ENCODE measurements at regions not wholly inside any gene's neighbourhood (a gene's known extent, or its start where the extent isn't known, plus 50 kb on each side); places are given as distances from the start of the nearest gene placed in this dataset.

DNA sequence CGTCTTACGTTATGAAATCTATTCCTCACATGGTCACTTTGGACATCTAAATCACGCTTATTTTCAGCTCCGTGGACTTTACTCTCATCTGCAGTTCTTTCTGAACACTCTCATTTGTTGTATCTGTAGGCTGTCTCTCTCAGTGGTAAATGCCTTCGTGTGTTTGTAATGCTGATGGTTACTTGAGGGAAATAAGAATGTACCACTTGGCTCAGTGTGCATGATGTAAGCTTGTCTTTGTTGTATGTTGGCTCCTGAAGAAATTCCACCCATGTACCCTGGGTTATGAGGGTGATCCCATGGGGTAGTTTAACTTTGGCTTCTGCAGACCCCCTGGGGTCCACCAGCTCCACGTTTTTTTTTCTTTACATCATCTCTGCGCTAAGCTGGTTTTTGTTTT lies 378.4 kb downstream of the SETD4 start:
- Histone ChIP-seq H3K4me1 (ENCODE audit: control insufficient read depth, insufficient read depth, low read length) (no peaks in the 10 kb centered on the region), H3K27me3 (ENCODE audit: control insufficient read depth, insufficient read depth, low read length) (no peaks in the 10 kb centered on the region), H3K4me3 (ENCODE audit: low read length) (no peak overlapping the region), H3K27ac (ENCODE audit: low read length) (no peak overlapping the region), H3K9me3 (ENCODE audit: control insufficient read depth, insufficient read depth, low read length) (no peaks in the 10 kb centered on the region), H3K36me3 (ENCODE audit: control insufficient read depth, insufficient read depth, low read length) (no peaks in the 10 kb centered on the region)
- WGBS (ENCODE audit: insufficient coverage, insufficient read length) = no CpG with 5 or more reads among the region's 7 CpGs
- no peak for DNase-seq (ENCODE audit: low read depth, low spot score)

DNA sequence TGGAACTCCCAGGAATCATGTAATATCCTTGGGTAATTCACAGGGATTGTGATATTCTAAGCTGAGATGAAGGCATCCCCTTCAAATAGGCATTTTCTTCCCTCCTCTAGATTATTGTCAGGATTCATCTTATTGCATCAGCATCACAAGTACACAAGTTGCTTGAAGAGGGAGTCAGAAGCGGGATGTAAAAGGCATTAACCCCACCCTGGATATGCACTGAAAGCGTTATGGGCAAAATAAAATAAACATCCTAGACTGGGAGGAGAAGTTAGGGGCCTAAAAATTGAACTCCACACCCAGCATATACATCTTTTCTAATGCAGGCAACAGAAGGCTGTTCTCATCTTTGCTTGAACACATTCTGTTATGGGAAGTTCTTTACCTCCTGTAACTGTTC lies 381.2 kb downstream of the SETD4 start:
- no peaks in the 10 kb centered on the region for H3K4me1 ChIP-seq (ENCODE audit: control insufficient read depth, insufficient read depth, low read length)
- no peaks in the 10 kb centered on the region for H3K9me3 ChIP-seq (ENCODE audit: control insufficient read depth, insufficient read depth, low read length)
- no peak for DNase-seq (ENCODE audit: low read depth, low spot score)
- no peak overlapping the region for H3K4me3 ChIP-seq (ENCODE audit: low read length)
- H3K27me3 ChIP-seq (ENCODE audit: control insufficient read depth, insufficient read depth, low read length) = no peaks in the 10 kb centered on the region
- no CpG with 5 or more reads among the region's 2 CpGs for WGBS (ENCODE audit: insufficient coverage, insufficient read length)
- no peaks in the 10 kb centered on the region for H3K36me3 ChIP-seq (ENCODE audit: control insufficient read depth, insufficient read depth, low read length)
- H3K27ac ChIP-seq (ENCODE audit: low read length) = no peak overlapping the region

DNA sequence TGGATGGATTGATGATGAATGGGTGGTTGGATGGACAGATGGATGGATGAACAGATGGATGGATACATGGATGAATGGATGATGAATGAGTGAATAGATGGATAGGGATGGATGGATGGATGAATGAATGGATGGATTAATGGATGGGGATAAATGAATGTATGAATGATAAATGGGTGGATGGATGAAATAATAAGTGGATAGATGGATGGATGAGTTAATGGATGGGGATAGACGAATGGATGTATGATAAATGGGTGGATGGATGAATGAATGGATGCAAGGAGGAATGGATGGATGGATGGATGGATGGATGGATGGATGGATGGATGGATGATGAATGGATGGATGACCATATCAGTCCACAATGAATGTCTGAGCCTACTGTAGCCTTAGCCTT lies 381.9 kb downstream of the SETD4 start:
- H3K36me3 ChIP-seq (ENCODE audit: control insufficient read depth, insufficient read depth, low read length) = no peaks in the 10 kb centered on the region
- no peak for DNase-seq (ENCODE audit: low read depth, low spot score)
- H3K27ac ChIP-seq (ENCODE audit: low read length) = no peak overlapping the region
- no peak overlapping the region for H3K4me3 ChIP-seq (ENCODE audit: low read length)
- no peaks in the 10 kb centered on the region for H3K27me3 ChIP-seq (ENCODE audit: control insufficient read depth, insufficient read depth, low read length)
- no peaks in the 10 kb centered on the region for H3K4me1 ChIP-seq (ENCODE audit: control insufficient read depth, insufficient read depth, low read length)
- 100% methylated on average over 1 of the region's 1 CpG for WGBS (ENCODE audit: insufficient coverage, insufficient read length)
- H3K9me3 ChIP-seq (ENCODE audit: control insufficient read depth, insufficient read depth, low read length) = no peaks in the 10 kb centered on the region

DNA sequence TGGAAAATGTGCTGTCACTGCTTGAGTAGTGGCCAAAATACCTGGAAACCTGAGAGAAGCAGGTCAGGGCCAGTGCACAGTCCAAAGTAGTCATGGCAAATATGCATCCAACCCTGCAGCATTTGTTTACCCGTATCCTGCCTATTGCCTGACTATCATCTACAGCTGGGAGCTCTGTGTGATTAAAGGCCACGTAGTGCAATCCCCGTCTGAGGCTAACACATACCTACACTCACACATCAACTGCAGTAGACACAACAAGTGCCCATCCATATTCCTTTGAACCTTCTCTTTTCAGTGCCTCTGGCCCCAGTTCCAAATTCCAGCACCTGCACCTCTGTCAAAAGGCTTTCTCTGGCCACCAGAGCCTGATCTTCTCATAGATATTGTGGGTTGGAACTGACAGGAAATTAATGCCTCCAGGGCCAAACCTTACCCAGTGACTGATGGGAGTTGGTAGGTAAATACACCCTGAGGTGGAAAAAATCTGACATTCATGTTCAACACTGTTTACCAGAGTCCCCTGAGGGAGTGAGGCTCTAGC lies 383.0 kb downstream of the SETD4 start:
- Histone ChIP-seq H3K27ac (ENCODE audit: low read length) (no peak overlapping the region), H3K36me3 (ENCODE audit: control insufficient read depth, insufficient read depth, low read length) (no peaks in the 10 kb centered on the region), H3K4me3 (ENCODE audit: low read length) (no peak overlapping the region), H3K4me1 (ENCODE audit: control insufficient read depth, insufficient read depth, low read length) (no peaks in the 10 kb centered on the region), H3K9me3 (ENCODE audit: control insufficient read depth, insufficient read depth, low read length) (no peaks in the 10 kb centered on the region), H3K27me3 (ENCODE audit: control insufficient read depth, insufficient read depth, low read length) (no peaks in the 10 kb centered on the region)
- WGBS (ENCODE audit: insufficient coverage, insufficient read length) = no CpG with 5 or more reads among the region's 3 CpGs
- no peak for DNase-seq (ENCODE audit: low read depth, low spot score)

DNA sequence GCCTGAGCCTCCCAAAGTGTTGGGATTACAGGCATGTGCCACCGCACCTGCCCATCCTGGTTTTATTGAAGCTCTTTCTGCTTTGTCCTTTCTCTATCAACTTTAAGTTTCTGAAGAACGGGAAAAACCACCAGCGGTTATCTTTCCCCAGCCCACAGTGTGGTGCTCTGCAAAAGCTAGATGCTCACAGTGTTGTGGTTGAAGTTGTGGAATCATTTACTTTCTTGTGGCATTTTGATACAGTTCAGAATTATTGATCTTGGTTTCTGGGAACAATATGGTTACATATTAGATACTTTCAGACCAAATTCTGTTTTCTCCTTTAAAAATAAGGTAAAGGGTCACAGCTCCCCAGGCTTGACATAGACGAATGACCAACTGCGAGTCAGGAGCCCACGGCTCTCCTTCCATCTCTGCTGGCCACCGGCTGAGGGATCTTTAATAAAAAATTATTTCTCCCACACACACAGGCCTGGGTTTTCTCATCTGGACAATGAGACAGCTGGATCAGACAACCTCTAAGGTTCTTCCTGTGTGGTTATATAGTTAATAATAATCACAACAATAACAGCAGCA lies 385.3 kb downstream of the SETD4 start:
- H3K9me3 ChIP-seq (ENCODE audit: control insufficient read depth, insufficient read depth, low read length) = no peaks in the 10 kb centered on the region
- H3K27ac ChIP-seq (ENCODE audit: low read length) = no peak overlapping the region
- no peak overlapping the region for H3K4me3 ChIP-seq (ENCODE audit: low read length)
- H3K4me1 ChIP-seq (ENCODE audit: control insufficient read depth, insufficient read depth, low read length) = no peaks in the 10 kb centered on the region
- no peaks in the 10 kb centered on the region for H3K36me3 ChIP-seq (ENCODE audit: control insufficient read depth, insufficient read depth, low read length)
- no CpG with 5 or more reads among the region's 7 CpGs for WGBS (ENCODE audit: insufficient coverage, insufficient read length)
- no peaks in the 10 kb centered on the region for H3K27me3 ChIP-seq (ENCODE audit: control insufficient read depth, insufficient read depth, low read length)
- no peak for DNase-seq (ENCODE audit: low read depth, low spot score)

DNA sequence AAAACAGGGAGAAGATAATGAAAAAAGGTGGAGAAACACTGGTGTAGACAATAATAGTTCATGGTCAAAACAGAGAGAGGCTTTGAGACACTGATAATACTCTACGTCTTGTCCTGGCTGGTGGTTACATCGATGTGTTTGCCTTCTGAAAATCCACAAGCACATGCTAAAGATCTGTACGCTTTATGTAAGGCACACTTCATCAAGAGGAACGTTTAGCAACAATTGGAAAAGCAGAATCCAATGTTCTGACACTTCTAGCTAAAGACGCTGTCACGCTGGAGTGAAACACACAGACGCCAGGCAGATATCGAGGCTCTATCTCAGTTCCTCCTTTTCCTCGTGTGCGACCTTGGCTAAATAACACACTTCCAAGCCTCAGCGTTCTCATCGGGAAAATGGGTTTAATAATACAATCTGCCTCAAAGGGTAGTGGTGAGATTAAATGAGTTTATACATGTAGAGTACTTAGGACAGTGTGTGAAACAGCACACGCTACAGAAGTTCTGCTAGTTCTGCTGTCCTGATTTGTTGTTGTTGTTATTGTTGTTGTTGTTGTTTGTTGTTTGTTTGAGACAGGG lies 386.1 kb downstream of the SETD4 start:
- Histone ChIP-seq H3K27me3 (ENCODE audit: control insufficient read depth, insufficient read depth, low read length) (no peaks in the 10 kb centered on the region), H3K4me1 (ENCODE audit: control insufficient read depth, insufficient read depth, low read length) (no peaks in the 10 kb centered on the region), H3K36me3 (ENCODE audit: control insufficient read depth, insufficient read depth, low read length) (no peaks in the 10 kb centered on the region), H3K4me3 (ENCODE audit: low read length) (no peak overlapping the region), H3K9me3 (ENCODE audit: control insufficient read depth, insufficient read depth, low read length) (no peaks in the 10 kb centered on the region), H3K27ac (ENCODE audit: low read length) (no peak overlapping the region)
- no peak for DNase-seq (ENCODE audit: low read depth, low spot score)
- WGBS (ENCODE audit: insufficient coverage, insufficient read length) = no CpG with 5 or more reads among the region's 13 CpGs

DNA sequence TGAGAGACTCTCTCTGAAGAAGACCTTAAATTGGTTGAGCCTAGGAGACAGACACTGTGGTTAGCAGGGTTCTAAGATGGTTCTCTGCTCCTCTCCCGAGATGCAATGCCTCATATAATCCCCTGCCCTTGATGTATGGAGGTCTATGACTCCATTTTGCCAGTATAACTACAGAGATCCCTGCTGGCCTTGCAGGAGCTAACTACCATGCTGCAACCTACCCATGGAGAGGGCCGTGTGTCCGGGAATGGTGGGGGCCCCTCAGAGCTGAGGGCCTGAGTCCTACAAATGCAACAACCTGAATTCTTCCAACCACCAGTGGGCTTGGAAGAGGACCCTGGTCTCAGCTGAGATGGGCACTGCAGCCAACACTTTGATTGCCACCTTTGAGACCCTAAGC lies 388.0 kb downstream of the SETD4 start:
- no CpG with 5 or more reads among the region's 3 CpGs for WGBS (ENCODE audit: insufficient coverage, insufficient read length)
- no peak for DNase-seq (ENCODE audit: low read depth, low spot score)
- Histone ChIP-seq H3K36me3 (ENCODE audit: control insufficient read depth, insufficient read depth, low read length) (no peaks in the 10 kb centered on the region), H3K4me1 (ENCODE audit: control insufficient read depth, insufficient read depth, low read length) (no peaks in the 10 kb centered on the region), H3K27me3 (ENCODE audit: control insufficient read depth, insufficient read depth, low read length) (no peaks in the 10 kb centered on the region), H3K9me3 (ENCODE audit: control insufficient read depth, insufficient read depth, low read length) (no peaks in the 10 kb centered on the region), H3K4me3 (ENCODE audit: low read length) (no peak overlapping the region), H3K27ac (ENCODE audit: low read length) (no peak overlapping the region)

DNA sequence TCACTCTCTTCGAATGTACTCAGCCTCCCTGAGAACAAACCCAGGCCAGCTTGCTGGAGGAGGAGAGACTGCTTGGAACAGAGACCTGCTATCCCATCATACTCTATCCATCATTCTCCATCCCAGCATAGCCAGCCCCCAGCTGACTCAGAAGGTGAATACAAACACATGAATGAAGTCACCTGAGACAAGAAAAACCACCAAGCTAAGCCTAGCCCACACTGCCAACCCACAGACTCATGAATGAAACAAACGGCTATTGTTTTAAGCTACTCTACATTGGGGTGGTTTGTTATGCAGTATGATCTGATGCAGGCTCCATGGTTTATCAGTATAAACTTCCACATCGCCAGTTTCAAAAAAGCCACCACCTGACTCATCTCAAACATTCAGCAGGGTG lies 395.6 kb downstream of the SETD4 start:
- no peaks in the 10 kb centered on the region for H3K4me1 ChIP-seq (ENCODE audit: control insufficient read depth, insufficient read depth, low read length)
- H3K9me3 ChIP-seq (ENCODE audit: control insufficient read depth, insufficient read depth, low read length) = no peaks in the 10 kb centered on the region
- no peak overlapping the region for H3K4me3 ChIP-seq (ENCODE audit: low read length)
- no peak for DNase-seq (ENCODE audit: low read depth, low spot score)
- no peaks in the 10 kb centered on the region for H3K36me3 ChIP-seq (ENCODE audit: control insufficient read depth, insufficient read depth, low read length)
- WGBS (ENCODE audit: insufficient coverage, insufficient read length) = no CpG with 5 or more reads among the region's 3 CpGs
- H3K27me3 ChIP-seq (ENCODE audit: control insufficient read depth, insufficient read depth, low read length) = no peaks in the 10 kb centered on the region
- no peak overlapping the region for H3K27ac ChIP-seq (ENCODE audit: low read length)

DNA sequence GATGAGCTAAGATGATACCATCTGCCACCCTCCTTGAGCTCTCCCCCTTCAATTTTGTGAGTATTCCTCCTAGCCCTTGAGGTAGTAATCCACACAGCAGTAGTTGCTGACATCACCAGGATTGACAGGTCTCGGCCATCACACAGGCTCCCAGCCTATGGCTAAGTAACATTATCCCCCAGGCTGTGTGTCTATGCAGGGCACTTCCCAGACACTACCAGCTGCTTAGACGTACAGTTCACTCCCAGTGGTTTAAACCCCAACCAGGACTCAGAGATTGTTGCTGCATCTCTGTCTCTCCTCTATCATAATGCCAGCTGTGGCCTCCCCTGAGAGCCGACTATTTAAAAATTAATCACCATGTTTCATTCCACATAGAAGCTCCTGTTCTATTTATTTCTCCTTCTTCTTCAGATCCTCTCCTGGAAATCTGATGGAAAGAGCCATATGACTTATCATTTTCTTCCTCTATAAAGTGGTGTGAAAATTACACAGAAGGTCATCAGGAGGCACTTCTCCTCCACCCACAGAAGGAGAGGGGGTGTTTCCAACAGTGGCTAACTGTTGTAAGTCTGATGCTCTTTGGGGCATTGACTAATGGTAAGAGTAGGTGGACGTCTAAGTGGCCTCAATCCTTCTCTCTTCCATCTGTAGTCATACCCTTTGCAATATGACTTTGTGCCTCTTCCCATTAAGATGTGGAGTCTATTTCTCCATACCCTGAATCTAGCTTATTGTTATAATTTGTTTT lies 396.3 kb downstream of the SETD4 start:
- H3K27ac ChIP-seq (ENCODE audit: low read length) = no peak overlapping the region
- no peaks in the 10 kb centered on the region for H3K4me1 ChIP-seq (ENCODE audit: control insufficient read depth, insufficient read depth, low read length)
- H3K36me3 ChIP-seq (ENCODE audit: control insufficient read depth, insufficient read depth, low read length) = no peaks in the 10 kb centered on the region
- H3K9me3 ChIP-seq (ENCODE audit: control insufficient read depth, insufficient read depth, low read length) = no peaks in the 10 kb centered on the region
- WGBS (ENCODE audit: insufficient coverage, insufficient read length) = no CpG with 5 or more reads among the region's 4 CpGs
- no peak overlapping the region for H3K4me3 ChIP-seq (ENCODE audit: low read length)
- no peak for DNase-seq (ENCODE audit: low read depth, low spot score)
- no peaks in the 10 kb centered on the region for H3K27me3 ChIP-seq (ENCODE audit: control insufficient read depth, insufficient read depth, low read length)

DNA sequence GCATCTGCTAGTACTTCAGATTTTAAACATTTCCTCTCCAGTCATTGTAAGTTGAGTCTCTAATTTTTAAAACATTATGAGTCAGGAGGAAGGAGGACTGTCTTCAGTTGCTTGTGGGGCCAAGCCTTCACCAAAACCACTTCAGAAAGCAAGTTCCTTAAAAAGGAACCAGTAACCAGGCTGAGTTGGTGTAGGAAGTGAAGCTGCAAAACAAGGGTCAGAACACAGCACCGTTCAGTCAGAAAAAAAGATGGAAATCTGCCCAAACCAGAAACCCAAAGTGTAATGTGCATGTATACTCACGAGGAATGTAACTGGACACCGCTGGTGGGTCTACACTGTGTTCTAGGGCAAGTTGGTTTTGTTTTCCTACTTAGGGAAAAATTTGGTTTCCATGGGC lies 402.1 kb downstream of the SETD4 start:
- no peaks in the 10 kb centered on the region for H3K4me1 ChIP-seq (ENCODE audit: control insufficient read depth, insufficient read depth, low read length)
- no peak overlapping the region for H3K4me3 ChIP-seq (ENCODE audit: low read length)
- DNase-seq (ENCODE audit: low read depth, low spot score) = no peak
- no peaks in the 10 kb centered on the region for H3K36me3 ChIP-seq (ENCODE audit: control insufficient read depth, insufficient read depth, low read length)
- no peaks in the 10 kb centered on the region for H3K9me3 ChIP-seq (ENCODE audit: control insufficient read depth, insufficient read depth, low read length)
- H3K27me3 ChIP-seq (ENCODE audit: control insufficient read depth, insufficient read depth, low read length) = no peaks in the 10 kb centered on the region
- WGBS (ENCODE audit: insufficient coverage, insufficient read length) = no CpG with 5 or more reads among the region's 3 CpGs
- no peak overlapping the region for H3K27ac ChIP-seq (ENCODE audit: low read length)

All from iPS DF 6.9 (cell line).